ENCODE measurements at regions not wholly inside any gene's neighbourhood (a gene's known extent, or its start where the extent isn't known, plus 50 kb on each side); places are given as distances from the start of the nearest gene placed in this dataset.

DNA sequence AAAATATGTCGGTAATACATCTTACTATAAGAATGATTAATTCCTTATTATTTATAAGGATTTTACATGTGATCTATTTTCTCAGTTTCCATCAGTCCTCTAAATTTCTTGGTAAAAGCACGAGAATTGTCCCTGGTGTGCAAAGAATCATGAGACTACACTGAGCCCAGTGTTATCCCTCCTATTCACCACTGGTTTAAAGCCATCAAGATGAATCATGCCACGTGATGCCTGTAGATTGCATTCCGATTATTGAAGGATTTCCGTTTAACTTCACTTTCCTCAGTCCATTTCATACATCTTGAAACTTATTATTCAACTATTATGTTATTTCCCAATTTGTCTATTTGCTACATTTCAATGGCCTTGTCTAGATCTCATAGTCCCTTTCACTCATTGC, 601.9 kb downstream of the GALC start (continued):
- TF ChIP-seq, protein P1, sequence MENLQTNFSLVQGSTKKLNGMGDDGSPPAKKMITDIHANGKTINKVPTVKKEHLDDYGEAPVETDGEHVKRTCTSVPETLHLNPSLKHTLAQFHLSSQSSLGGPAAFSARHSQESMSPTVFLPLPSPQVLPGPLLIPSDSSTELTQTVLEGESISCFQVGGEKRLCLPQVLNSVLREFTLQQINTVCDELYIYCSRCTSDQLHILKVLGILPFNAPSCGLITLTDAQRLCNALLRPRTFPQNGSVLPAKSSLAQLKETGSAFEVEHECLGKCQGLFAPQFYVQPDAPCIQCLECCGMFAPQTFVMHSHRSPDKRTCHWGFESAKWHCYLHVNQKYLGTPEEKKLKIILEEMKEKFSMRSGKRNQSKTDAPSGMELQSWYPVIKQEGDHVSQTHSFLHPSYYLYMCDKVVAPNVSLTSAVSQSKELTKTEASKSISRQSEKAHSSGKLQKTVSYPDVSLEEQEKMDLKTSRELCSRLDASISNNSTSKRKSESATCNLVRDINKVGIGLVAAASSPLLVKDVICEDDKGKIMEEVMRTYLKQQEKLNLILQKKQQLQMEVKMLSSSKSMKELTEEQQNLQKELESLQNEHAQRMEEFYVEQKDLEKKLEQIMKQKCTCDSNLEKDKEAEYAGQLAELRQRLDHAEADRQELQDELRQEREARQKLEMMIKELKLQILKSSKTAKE (IDR thresholded peaks at IDR 0.05; ENCODE audit: low read depth, poor library complexity, severe bottlenecking): no peak

DNA sequence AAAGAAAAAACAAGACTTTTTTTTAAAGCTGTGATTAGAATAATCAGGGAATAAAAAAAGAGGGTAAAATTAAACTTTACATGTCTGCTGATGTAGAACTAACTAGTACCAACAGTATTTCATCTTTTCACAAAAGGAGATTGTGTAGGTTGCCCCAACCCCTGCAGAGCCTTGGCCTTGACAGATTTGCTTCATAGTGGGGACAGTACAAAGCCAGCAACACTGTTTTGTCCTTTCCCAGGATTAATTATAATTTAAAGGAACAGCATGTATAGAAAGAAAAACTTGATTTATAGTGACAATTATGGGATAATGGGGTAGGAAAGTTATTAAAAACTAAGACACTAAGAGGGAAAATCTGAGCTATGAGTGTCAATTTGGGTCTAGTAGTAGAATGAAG, 604.0 kb downstream of the GALC start:
- H3K27ac ChIP-seq (ENCODE audit: control insufficient read depth, insufficient read depth): no peak overlapping the region
- RAD21 ChIA-PET (ENCODE audit: unreplicated experiment): no interaction called here
- FAIRE-seq (no peak), ATAC-seq (no peak), DNase-seq (ENCODE audit: low read depth, low spot score) (no peak)
- intact Hi-C loops (cut with micrococcal nuclease; ENCODE audit: unreplicated experiment): no loop called here
- no peaks in the 10 kb centered on the region for H3K9me3 ChIP-seq (replicated peaks; ENCODE audit: control insufficient read depth, insufficient read depth, low read length)
- POLR2A ChIA-PET: no interaction called here
- H3K79me2 ChIP-seq (ENCODE audit: control insufficient read depth, insufficient read depth, low read length): no peaks in the 10 kb centered on the region
- no peak overlapping the region for H3K4me2 ChIP-seq (ENCODE audit: control insufficient read depth, insufficient read depth)
- no peak overlapping the region for H3K9ac ChIP-seq (ENCODE audit: control insufficient read depth, insufficient read depth, low read length)
- TF ChIP-seq GATAD2B (conservative IDR thresholded peaks at IDR 0.05; ENCODE audit: low read depth) (no peak), SRF (IDR thresholded peaks at IDR 0.05; ENCODE audit: low read depth in 2 of 2, low read length in 2 of 2) (no peak), SMC3 (IDR thresholded peaks at IDR 0.05; ENCODE audit: borderline replicate concordance, low read length) (no peak), BCL11A (IDR thresholded peaks at IDR 0.05; ENCODE audit: low read depth, low read length) (no peak), EP300 (IDR thresholded peaks at IDR 0.05; ENCODE audit: borderline replicate concordance in 1 of 2, control insufficient read depth in 1 of 2, low read depth in 2 of 2, low read length in 2 of 2) (no peak), MEF2A (IDR thresholded peaks at IDR 0.05; ENCODE audit: insufficient read depth, low read depth, low read length) (no peak), EED (IDR thresholded peaks at IDR 0.05; ENCODE audit: low read depth) (no peak)
- TF ChIP-seq, protein P2, sequence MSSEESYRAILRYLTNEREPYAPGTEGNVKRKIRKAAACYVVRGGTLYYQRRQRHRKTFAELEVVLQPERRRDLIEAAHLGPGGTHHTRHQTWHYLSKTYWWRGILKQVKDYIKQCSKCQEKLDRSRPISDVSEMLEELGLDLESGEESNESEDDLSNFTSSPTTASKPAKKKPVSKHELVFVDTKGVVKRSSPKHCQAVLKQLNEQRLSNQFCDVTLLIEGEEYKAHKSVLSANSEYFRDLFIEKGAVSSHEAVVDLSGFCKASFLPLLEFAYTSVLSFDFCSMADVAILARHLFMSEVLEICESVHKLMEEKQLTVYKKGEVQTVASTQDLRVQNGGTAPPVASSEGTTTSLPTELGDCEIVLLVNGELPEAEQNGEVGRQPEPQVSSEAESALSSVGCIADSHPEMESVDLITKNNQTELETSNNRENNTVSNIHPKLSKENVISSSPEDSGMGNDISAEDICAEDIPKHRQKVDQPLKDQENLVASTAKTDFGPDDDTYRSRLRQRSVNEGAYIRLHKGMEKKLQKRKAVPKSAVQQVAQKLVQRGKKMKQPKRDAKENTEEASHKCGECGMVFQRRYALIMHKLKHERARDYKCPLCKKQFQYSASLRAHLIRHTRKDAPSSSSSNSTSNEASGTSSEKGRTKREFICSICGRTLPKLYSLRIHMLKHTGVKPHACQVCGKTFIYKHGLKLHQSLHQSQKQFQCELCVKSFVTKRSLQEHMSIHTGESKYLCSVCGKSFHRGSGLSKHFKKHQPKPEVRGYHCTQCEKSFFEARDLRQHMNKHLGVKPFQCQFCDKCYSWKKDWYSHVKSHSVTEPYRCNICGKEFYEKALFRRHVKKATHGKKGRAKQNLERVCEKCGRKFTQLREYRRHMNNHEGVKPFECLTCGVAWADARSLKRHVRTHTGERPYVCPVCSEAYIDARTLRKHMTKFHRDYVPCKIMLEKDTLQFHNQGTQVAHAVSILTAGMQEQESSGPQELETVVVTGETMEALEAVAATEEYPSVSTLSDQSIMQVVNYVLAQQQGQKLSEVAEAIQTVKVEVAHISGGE (CRISPR knock-in tag; IDR thresholded peaks at IDR 0.05): no peak
- SMC1A ChIA-PET (ENCODE audit: uncharacterized antibody, unreplicated experiment): interaction anchor here (1.3 kb wide), 1 partner anchor 9 kb away, joined by 3 read pairs; no protein-coding TSS in a partner anchor
- no peak overlapping the region for H2AFZ ChIP-seq (ENCODE audit: control insufficient read depth, low read depth, low read length)
- CTCF ChIA-PET: no interaction called here
- H3K4me1 ChIP-seq (ENCODE audit: control insufficient read depth, insufficient read depth, low read length): no peaks in the 10 kb centered on the region
- H3K27me3 ChIP-seq (replicated peaks in 1 of 2; ENCODE audit: control insufficient read depth in 2 of 2, insufficient read depth in 2 of 2, low read length in 1 of 2): no peaks in the 10 kb centered on the region
- no peaks in the 10 kb centered on the region for H4K20me1 ChIP-seq (ENCODE audit: control insufficient read depth, insufficient read depth)
- in situ Hi-C loops (cut with MboI): no loop called here
- no peaks in the 10 kb centered on the region for H3K36me3 ChIP-seq (ENCODE audit: control insufficient read depth in 2 of 2, insufficient read depth in 2 of 2, low read length in 1 of 2)
- no TSS peak for BruUV-seq (replicated peaks)
- no peak overlapping the region for H3K4me3 ChIP-seq
